SK-N-SH (cell line): ENCODE measurements at regions not wholly inside any gene's neighbourhood (a gene's known extent, or its start where the extent isn't known, plus 50 kb on each side); places are given as distances from the start of the nearest gene placed in this dataset.

Source experiments
- CTCF ChIA-PET: fragments of 300-600, 350-600 bp; formaldehyde crosslinking; extraction: SDS; loops from one replicate; lab custom pipeline; 2021; lab: Yijun Ruan, JAX
- POLR2A ChIA-PET: fragments of 350-600 bp; sonication (Branson Sonifier 250); formaldehyde crosslinking; extraction: SDS; loops from one replicate; lab custom pipeline; 2020; ENCODE audit warnings: antibody characterized with exemption, inconsistent platforms; lab: Yijun Ruan, JAX
- DNase-seq: peaks from one replicate; pipeline ENCODE4 v3.0.0; 2012
- H2AFZ ChIP-seq: fragments of 200-600 bp; sonication (generic); 2 replicates; pipeline ENCODE4 v1.8.1; 2016; ENCODE audit warnings: antibody characterized with exemption, mild to moderate bottlenecking, low read depth
- H3F3A ChIP-seq: fragments of 200-600 bp; sonication (generic); replicated peaks from 2 replicates; pipeline ENCODE3; 2016; ENCODE audit warnings: antibody characterized with exemption, mild to moderate bottlenecking; ENCODE audit not compliant: insufficient read depth
- H3K27ac ChIP-seq, 2 experiments: fragments of 200-500 bp in 1 of 2; fragments of 200-600 bp in 1 of 2; sonication (Bioruptor generic) in 1 of 2; sonication (generic), shearing (Covaris generic) in 1 of 2; 2 replicates each; pipeline versions ENCODE4 v1.5.1 to v1.6.1; 2014 to 2016; ENCODE audit warnings: low read depth in 2 of 2, inconsistent platforms in 1 of 2, low read length in 1 of 2, mild to moderate bottlenecking in 1 of 2, mixed read lengths in 1 of 2
- H3K27me3 ChIP-seq: fragments of 200-600 bp; sonication (generic), shearing (Covaris generic); 2 replicates; pipeline ENCODE4 v1.6.1; 2016; ENCODE audit warnings: mixed run types; ENCODE audit not compliant: insufficient read depth
- H3K36me3 ChIP-seq, 2 experiments: fragments of 200-500 bp in 1 of 2; fragments of 200-600 bp in 1 of 2; sonication (Bioruptor generic) in 1 of 2; sonication (generic) in 1 of 2; replicated peaks in 1 of 2; 2 replicates each; pipeline versions ENCODE3 to v1.5.1; 2014 to 2016; ENCODE audit warnings: low read length in 1 of 2, mild to moderate bottlenecking in 1 of 2; ENCODE audit not compliant: insufficient read depth in 2 of 2, control insufficient read depth in 1 of 2
- H3K4me1 ChIP-seq, 2 experiments: fragments of 200-500 bp in 1 of 2; fragments of 200-600 bp in 1 of 2; sonication (Bioruptor generic) in 1 of 2; sonication (generic), shearing (Covaris generic) in 1 of 2; 2 replicates each; pipeline versions ENCODE4 v1.5.1 to v1.6.1; 2014 to 2016; ENCODE audit warnings: low read depth in 1 of 2, low read length in 1 of 2, mixed run types in 1 of 2; ENCODE audit not compliant: insufficient read depth in 2 of 2, control insufficient read depth in 1 of 2
- H3K4me2 ChIP-seq: fragments of 200-600 bp; sonication (generic), shearing (Covaris generic); 2 replicates; pipeline ENCODE4 v1.6.1; 2017; ENCODE audit warnings: mixed run types
- H3K4me3 ChIP-seq, 2 experiments: fragments of 200-500 bp in 1 of 2; fragments of 200-600 bp in 1 of 2; sonication (Bioruptor generic) in 1 of 2; sonication (generic), shearing (Covaris generic) in 1 of 2; 2 replicates each; pipeline versions ENCODE4 v1.5.1 to v1.8.1; 2014 to 2016; ENCODE audit warnings: low read depth in 2 of 2, inconsistent platforms in 1 of 2, low read length in 1 of 2, mild to moderate bottlenecking in 1 of 2, mixed read lengths in 1 of 2, moderate library complexity in 1 of 2
- H3K79me2 ChIP-seq: fragments of 200-600 bp; sonication (generic); 2 replicates; pipeline ENCODE4 v1.8.1; 2017; ENCODE audit warnings: mild to moderate bottlenecking; ENCODE audit not compliant: insufficient read depth
- H3K9ac ChIP-seq: fragments of 200-600 bp; sonication (generic); 2 replicates; pipeline ENCODE4 v1.6.1; 2017; ENCODE audit warnings: mixed run types
- H3K9me2 ChIP-seq: fragments of 200-600 bp; sonication (generic); 2 replicates; pipeline ENCODE4 v1.6.1; 2017; ENCODE audit warnings: mixed run types
- H3K9me3 ChIP-seq: fragments of 200-600 bp; sonication (generic); 2 replicates; pipeline ENCODE4 v1.6.1; 2017; ENCODE audit warnings: mixed run types, mild to moderate bottlenecking, moderate library complexity
- H4K20me1 ChIP-seq: fragments of 200-600 bp; sonication (generic); 2 replicates; pipeline ENCODE4 v1.6.1; 2017; ENCODE audit warnings: mild to moderate bottlenecking, mixed run types; ENCODE audit not compliant: insufficient read depth
- CHD2 ChIP-seq: fragments of 150-350 bp; IDR thresholded peaks from 2 replicates; pipeline ENCODE4 v1.6.1; 2018; ENCODE audit warnings: low read length; ENCODE audit not compliant: partially characterized antibody
- ELF1 ChIP-seq: IDR thresholded peaks from 2 replicates; pipeline ENCODE4 v1.4.0; 2012
- EP300 ChIP-seq, 2 experiments: IDR thresholded peaks; 2 replicates each; pipeline versions ENCODE4 v1.4.0 to v1.6.1; 2012; ENCODE audit warnings: borderline replicate concordance in 1 of 2, low read depth in 1 of 2, low read length in 1 of 2
- GABPA ChIP-seq: IDR thresholded peaks from 2 replicates; pipeline ENCODE4 v1.4.0; 2012; ENCODE audit warnings: low read depth, mild to moderate bottlenecking
- JUND ChIP-seq: IDR thresholded peaks from 2 replicates; pipeline ENCODE4 v1.4.0; 2012
- MXI1 ChIP-seq: IDR thresholded peaks from 2 replicates; pipeline ENCODE4 v1.6.1; 2012; ENCODE audit warnings: mild to moderate bottlenecking, low read depth, low read length, improper control_type of control experiment
- POLR2AphosphoS5 ChIP-seq: IDR thresholded peaks from 2 replicates; pipeline ENCODE4 v1.6.1; 2012; ENCODE audit warnings: low read depth, low read length
- RAD21 ChIP-seq: IDR thresholded peaks from 2 replicates; pipeline ENCODE4 v1.6.1; 2012; ENCODE audit warnings: mild to moderate bottlenecking, low read length
- RCOR1 ChIP-seq: fragments of 150-350 bp; IDR thresholded peaks from 2 replicates; pipeline ENCODE4 v1.6.1; 2017; ENCODE audit warnings: antibody characterized with exemption, low read length
- RFX5 ChIP-seq: IDR thresholded peaks from 2 replicates; pipeline ENCODE4 v1.6.1; 2012; ENCODE audit warnings: mild to moderate bottlenecking, improper control_type of control experiment, low read length
- SIN3A ChIP-seq: IDR thresholded peaks from 2 replicates; pipeline ENCODE4 v1.6.1; 2012; ENCODE audit warnings: low read depth, mild to moderate bottlenecking, low read length, moderate library complexity, borderline replicate concordance
- TCF12 ChIP-seq: IDR thresholded peaks from 2 replicates; pipeline ENCODE4 v1.4.0; 2012
- YY1 ChIP-seq: IDR thresholded peaks from 2 replicates; pipeline ENCODE4 v1.4.0; 2012; ENCODE audit warnings: low read depth, mild to moderate bottlenecking
- ZBTB33 ChIP-seq: IDR thresholded peaks from 2 replicates; pipeline ENCODE4 v1.4.0; 2012; ENCODE audit warnings: low read depth, borderline replicate concordance
- WGBS: methylation state at CpG from one replicate; pipeline ENCODE4 v1.1.6; 2017; ENCODE audit warnings: low lambda C conversion rate; 5-methylcytosine and 5-hydroxymethylcytosine counted together
- TF ChIP-seq, protein P1 (sequence below): IDR thresholded peaks from 2 replicates; pipeline ENCODE4 v1.6.1; 2012; ENCODE audit warnings: mild to moderate bottlenecking, low read depth, low read length, moderate library complexity
- TF ChIP-seq, protein P2 (sequence below): IDR thresholded peaks from 2 replicates; pipeline ENCODE4 v1.4.0; 2012; ENCODE audit warnings: low read depth, borderline replicate concordance
- TF ChIP-seq, protein P3 (sequence below): fragments of 150-350 bp; IDR thresholded peaks from 2 replicates; pipeline ENCODE4 v1.6.1; 2017; ENCODE audit warnings: antibody characterized with exemption, low read length, low read depth, borderline replicate concordance

GRCh38 chr9:29799227-29799626 lies 2225.9 kb upstream of the C9orf72 start:
- Histone ChIP-seq H3F3A (no peaks in the 10 kb centered on the region), H3K79me2 (no peaks in the 10 kb centered on the region), H3K27me3 (no peaks in the 10 kb centered on the region), H3K9ac (no peak overlapping the region), H3K9me2 (no peaks in the 10 kb centered on the region), H2AFZ (no peak overlapping the region; the same call in 1 of the 2 replicates), H3K4me3 (no peak overlapping the region), H3K27ac (no peak overlapping the region), H3K4me1 (no peaks in the 10 kb centered on the region), H3K4me2 (no peak overlapping the region), H3K36me3 (no peaks in the 10 kb centered on the region), H3K9me3 (no peaks in the 10 kb centered on the region), H4K20me1 (no peaks in the 10 kb centered on the region)
- POLR2A ChIA-PET = no interaction called here
- CTCF ChIA-PET = no interaction called here
- no peak for TF ChIP-seq YY1
- TF ChIP-seq POLR2AphosphoS5 = no peak
- no peak for TF ChIP-seq MXI1
- no peak for TF ChIP-seq ZBTB33
- TF ChIP-seq EP300 (IDR thresholded peaks at IDR 0.05; ENCODE audit: borderline replicate concordance in 1 of 2, low read depth in 1 of 2, low read length in 1 of 2) = no peak
- TF ChIP-seq RCOR1 = no peak
- TF ChIP-seq, protein P1, sequence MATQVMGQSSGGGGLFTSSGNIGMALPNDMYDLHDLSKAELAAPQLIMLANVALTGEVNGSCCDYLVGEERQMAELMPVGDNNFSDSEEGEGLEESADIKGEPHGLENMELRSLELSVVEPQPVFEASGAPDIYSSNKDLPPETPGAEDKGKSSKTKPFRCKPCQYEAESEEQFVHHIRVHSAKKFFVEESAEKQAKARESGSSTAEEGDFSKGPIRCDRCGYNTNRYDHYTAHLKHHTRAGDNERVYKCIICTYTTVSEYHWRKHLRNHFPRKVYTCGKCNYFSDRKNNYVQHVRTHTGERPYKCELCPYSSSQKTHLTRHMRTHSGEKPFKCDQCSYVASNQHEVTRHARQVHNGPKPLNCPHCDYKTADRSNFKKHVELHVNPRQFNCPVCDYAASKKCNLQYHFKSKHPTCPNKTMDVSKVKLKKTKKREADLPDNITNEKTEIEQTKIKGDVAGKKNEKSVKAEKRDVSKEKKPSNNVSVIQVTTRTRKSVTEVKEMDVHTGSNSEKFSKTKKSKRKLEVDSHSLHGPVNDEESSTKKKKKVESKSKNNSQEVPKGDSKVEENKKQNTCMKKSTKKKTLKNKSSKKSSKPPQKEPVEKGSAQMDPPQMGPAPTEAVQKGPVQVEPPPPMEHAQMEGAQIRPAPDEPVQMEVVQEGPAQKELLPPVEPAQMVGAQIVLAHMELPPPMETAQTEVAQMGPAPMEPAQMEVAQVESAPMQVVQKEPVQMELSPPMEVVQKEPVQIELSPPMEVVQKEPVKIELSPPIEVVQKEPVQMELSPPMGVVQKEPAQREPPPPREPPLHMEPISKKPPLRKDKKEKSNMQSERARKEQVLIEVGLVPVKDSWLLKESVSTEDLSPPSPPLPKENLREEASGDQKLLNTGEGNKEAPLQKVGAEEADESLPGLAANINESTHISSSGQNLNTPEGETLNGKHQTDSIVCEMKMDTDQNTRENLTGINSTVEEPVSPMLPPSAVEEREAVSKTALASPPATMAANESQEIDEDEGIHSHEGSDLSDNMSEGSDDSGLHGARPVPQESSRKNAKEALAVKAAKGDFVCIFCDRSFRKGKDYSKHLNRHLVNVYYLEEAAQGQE = no peak
- TF ChIP-seq, protein P2, sequence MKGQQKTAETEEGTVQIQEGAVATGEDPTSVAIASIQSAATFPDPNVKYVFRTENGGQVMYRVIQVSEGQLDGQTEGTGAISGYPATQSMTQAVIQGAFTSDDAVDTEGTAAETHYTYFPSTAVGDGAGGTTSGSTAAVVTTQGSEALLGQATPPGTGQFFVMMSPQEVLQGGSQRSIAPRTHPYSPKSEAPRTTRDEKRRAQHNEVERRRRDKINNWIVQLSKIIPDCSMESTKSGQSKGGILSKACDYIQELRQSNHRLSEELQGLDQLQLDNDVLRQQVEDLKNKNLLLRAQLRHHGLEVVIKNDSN = no peak
- no peak for TF ChIP-seq JUND
- no peak for TF ChIP-seq ELF1
- TF ChIP-seq CHD2 = no peak
- no peak for TF ChIP-seq GABPA
- TF ChIP-seq RFX5 = no peak
- TF ChIP-seq, protein P3, sequence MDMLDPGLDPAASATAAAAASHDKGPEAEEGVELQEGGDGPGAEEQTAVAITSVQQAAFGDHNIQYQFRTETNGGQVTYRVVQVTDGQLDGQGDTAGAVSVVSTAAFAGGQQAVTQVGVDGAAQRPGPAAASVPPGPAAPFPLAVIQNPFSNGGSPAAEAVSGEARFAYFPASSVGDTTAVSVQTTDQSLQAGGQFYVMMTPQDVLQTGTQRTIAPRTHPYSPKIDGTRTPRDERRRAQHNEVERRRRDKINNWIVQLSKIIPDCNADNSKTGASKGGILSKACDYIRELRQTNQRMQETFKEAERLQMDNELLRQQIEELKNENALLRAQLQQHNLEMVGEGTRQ = no peak
- TF ChIP-seq SIN3A = no peak
- no peak for TF ChIP-seq TCF12
- TF ChIP-seq RAD21 = no peak
- 81% methylated on average over 2 of the region's 2 CpGs for WGBS
- no peak for DNase-seq
